ENCODE measurements at regions not wholly inside any gene's neighbourhood (a gene's known extent, or its start where the extent isn't known, plus 50 kb on each side); places are given as distances from the start of the nearest gene placed in this dataset.

DNA sequence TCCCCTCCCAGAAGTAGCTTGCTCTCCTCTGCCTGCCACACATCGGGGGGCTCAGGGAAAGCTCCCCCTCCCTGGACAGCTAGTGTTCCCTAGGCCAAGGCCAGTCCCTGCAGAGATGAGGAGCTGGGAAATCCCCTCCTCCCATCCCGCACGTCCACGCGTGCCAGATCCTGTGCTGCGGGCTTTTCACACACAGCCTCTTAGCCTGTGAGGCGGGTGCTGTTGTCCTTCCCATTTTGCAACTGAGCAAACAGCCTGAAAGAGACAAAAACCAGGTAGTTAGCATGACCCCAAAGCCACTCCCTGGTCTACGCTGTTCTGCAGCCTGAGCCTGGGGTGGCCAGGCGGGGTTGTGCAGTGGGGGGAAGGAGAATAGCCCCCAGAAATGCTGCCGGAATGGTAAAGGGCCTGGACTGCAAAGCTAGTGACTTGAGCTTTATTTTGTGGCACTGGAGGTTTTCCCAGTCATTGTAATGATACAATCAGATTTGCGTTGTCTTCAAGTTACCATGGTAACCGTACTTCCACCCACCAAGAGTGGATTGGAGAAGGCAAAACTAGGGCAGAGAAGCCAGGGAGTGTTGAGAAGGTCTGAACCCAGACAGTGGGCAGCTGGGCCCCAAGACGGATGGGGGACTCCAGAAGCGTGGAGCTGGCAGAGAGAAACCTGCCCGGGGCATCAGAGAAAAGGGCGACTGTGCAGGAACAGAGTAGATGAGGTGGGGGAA, 98.6 kb upstream of the KCTD7 start:
- H3K4me1 ChIP-seq (ENCODE audit: insufficient read depth, low read length), result no peaks in the 10 kb centered on the region
- H3K36me3 ChIP-seq (ENCODE audit: insufficient read depth, low read length), result peaks cover 6% of the 10 kb centered on the region; the same call in 1 of the 2 replicates
- ATAC-seq (ENCODE audit: insufficient read depth, low read depth) (no peak), DNase-seq (no peak)
- no peak overlapping the region for H3K27ac ChIP-seq (ENCODE audit: low read length)
- H2AFZ ChIP-seq (ENCODE audit: low read depth, low read length), result no peak overlapping the region
- H3K27me3 ChIP-seq (ENCODE audit: insufficient read depth, low read length, poor library complexity), result no peaks in the 10 kb centered on the region
- H3K9ac ChIP-seq (ENCODE audit: low read depth, low read length), result no peak overlapping the region
- H3K79me2 ChIP-seq (ENCODE audit: insufficient read depth, low read length), result no peaks in the 10 kb centered on the region
- no peak overlapping the region for H3K4me2 ChIP-seq (ENCODE audit: insufficient read depth, low read length)
- no peaks in the 10 kb centered on the region for H3K9me3 ChIP-seq (ENCODE audit: insufficient read depth, low read length, severe bottlenecking)
- H4K20me1 ChIP-seq (ENCODE audit: insufficient read depth, low read length), result no peaks in the 10 kb centered on the region
- TF ChIP-seq, protein P1, sequence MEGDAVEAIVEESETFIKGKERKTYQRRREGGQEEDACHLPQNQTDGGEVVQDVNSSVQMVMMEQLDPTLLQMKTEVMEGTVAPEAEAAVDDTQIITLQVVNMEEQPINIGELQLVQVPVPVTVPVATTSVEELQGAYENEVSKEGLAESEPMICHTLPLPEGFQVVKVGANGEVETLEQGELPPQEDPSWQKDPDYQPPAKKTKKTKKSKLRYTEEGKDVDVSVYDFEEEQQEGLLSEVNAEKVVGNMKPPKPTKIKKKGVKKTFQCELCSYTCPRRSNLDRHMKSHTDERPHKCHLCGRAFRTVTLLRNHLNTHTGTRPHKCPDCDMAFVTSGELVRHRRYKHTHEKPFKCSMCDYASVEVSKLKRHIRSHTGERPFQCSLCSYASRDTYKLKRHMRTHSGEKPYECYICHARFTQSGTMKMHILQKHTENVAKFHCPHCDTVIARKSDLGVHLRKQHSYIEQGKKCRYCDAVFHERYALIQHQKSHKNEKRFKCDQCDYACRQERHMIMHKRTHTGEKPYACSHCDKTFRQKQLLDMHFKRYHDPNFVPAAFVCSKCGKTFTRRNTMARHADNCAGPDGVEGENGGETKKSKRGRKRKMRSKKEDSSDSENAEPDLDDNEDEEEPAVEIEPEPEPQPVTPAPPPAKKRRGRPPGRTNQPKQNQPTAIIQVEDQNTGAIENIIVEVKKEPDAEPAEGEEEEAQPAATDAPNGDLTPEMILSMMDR (IDR thresholded peaks at IDR 0.05; ENCODE audit: borderline replicate concordance, extremely low read depth, low read length, poor library complexity, severe bottlenecking), result no peak
- TF ChIP-seq EZH2 (IDR thresholded peaks at IDR 0.05; ENCODE audit: borderline replicate concordance, low read depth, low read length, severe bottlenecking), result no peak
- H3K4me3 ChIP-seq (ENCODE audit: low read depth in 1 of 2, low read length in 2 of 2), result no peak overlapping the region

DNA sequence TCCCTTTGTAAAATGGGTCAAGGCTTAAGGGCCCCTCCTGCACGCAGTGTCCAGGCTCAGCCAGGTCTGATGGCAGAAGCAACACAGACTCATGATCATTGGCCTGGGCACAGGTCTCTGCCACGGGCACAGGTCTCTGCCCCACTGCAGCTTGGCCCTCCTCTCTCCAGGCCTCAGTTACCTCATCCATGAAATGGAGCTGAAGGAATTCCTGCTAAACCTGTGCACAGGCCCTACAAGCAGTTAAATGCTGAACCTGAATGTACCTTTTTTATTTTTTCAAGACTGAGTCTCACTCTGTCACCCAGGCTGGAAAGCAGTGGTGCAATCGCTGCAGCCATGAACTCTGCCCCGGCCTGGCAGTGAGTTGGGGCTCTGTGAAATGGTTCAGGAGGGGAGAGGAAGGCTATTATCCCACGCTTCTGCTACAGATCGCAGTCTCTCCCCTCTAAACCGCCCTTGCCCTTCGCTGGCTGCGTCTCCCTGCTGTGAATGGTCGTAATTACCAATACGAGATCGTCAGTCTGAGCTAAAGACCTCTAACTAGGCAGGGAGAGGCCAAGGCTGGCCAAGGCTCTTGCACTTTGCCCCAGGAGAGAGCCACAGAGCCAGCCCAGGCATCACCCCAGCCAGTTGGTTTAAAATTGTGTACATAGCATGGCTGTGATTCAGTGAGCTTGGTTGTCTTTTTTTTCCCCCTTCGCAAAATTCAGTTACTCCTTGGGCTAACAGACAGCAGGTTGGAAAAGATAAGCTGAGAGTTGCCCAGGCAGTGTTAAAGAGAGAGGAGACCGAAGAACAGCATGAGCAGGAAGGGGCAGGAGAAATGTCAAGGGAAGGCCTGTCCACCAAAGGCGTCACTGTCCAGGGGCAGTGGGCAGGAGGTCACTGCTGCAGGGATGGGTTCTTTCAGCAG, 93.0 kb upstream of the KCTD7 start:
- no peak overlapping the region for H3K4me3 ChIP-seq (ENCODE audit: low read depth in 1 of 2, low read length in 2 of 2)
- H3K79me2 ChIP-seq (ENCODE audit: insufficient read depth, low read length), result no peaks in the 10 kb centered on the region
- no peak overlapping the region for H3K9ac ChIP-seq (ENCODE audit: low read depth, low read length)
- no peaks in the 10 kb centered on the region for H4K20me1 ChIP-seq (ENCODE audit: insufficient read depth, low read length)
- no peaks in the 10 kb centered on the region for H3K9me3 ChIP-seq (ENCODE audit: insufficient read depth, low read length, severe bottlenecking)
- no peak overlapping the region for H3K4me2 ChIP-seq (ENCODE audit: insufficient read depth, low read length)
- H3K27me3 ChIP-seq (ENCODE audit: insufficient read depth, low read length, poor library complexity), result no peaks in the 10 kb centered on the region
- H3K27ac ChIP-seq (ENCODE audit: low read length), result no peak overlapping the region
- no peaks in the 10 kb centered on the region for H3K4me1 ChIP-seq (ENCODE audit: insufficient read depth, low read length)
- DNase-seq (no peak), ATAC-seq (ENCODE audit: insufficient read depth, low read depth) (no peak)
- H3K36me3 ChIP-seq (ENCODE audit: insufficient read depth, low read length), result peaks cover 3% of the 10 kb centered on the region; the same call in 1 of the 2 replicates
- no peak for TF ChIP-seq EZH2 (IDR thresholded peaks at IDR 0.05; ENCODE audit: borderline replicate concordance, low read depth, low read length, severe bottlenecking)
- TF ChIP-seq, protein P1 (IDR thresholded peaks at IDR 0.05; ENCODE audit: borderline replicate concordance, extremely low read depth, low read length, poor library complexity, severe bottlenecking), result no peak
- no peak overlapping the region for H2AFZ ChIP-seq (ENCODE audit: low read depth, low read length)

DNA sequence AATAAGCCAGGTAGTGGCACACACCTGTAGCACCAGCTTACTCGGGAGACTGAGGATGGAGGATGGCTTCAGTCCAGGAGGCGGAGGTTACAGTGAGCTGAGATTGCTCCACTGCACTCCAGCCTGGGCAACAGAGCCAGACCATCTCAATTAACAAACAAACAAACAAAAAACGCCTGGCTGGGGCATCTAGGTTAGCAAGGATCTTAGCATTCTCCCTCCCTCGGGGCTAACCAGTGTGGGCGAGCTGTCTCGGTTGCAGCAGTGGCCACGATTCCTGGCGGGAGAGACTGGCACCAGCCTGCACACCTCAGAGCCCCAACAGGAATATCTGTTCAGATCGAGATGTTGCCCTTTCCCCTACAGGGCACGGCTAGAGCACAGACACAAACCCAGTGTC, 91.3 kb upstream of the KCTD7 start:
- Histone ChIP-seq H4K20me1 (ENCODE audit: insufficient read depth, low read length) (no peaks in the 10 kb centered on the region), H3K27ac (ENCODE audit: low read length) (no peak overlapping the region), H2AFZ (ENCODE audit: low read depth, low read length) (no peak overlapping the region), H3K79me2 (ENCODE audit: insufficient read depth, low read length) (no peaks in the 10 kb centered on the region), H3K27me3 (ENCODE audit: insufficient read depth, low read length, poor library complexity) (no peaks in the 10 kb centered on the region), H3K4me2 (ENCODE audit: insufficient read depth, low read length) (no peak overlapping the region), H3K9me3 (ENCODE audit: insufficient read depth, low read length, severe bottlenecking) (no peaks in the 10 kb centered on the region), H3K4me3 (ENCODE audit: low read depth in 1 of 2, low read length in 2 of 2) (no peak overlapping the region), H3K9ac (ENCODE audit: low read depth, low read length) (no peak overlapping the region), H3K36me3 (ENCODE audit: insufficient read depth, low read length) (peaks cover 3% of the 10 kb centered on the region; the same call in 1 of the 2 replicates), H3K4me1 (ENCODE audit: insufficient read depth, low read length) (no peaks in the 10 kb centered on the region)
- ATAC-seq (ENCODE audit: insufficient read depth, low read depth), result no peak
- DNase-seq, result no peak
- TF ChIP-seq, protein P1 (IDR thresholded peaks at IDR 0.05; ENCODE audit: borderline replicate concordance, extremely low read depth, low read length, poor library complexity, severe bottlenecking), result no peak

Measured in DND-41 (cell line).